ENCODE measurements at regions not wholly inside any gene's neighbourhood (a gene's known extent, or its start where the extent isn't known, plus 50 kb on each side); places are given as distances from the start of the nearest gene placed in this dataset.

GRCh38 chr5:164186550-164186949 is 681.1 kb downstream of the MAT2B start:
- ATAC-seq = no peak
- H3K4me1 ChIP-seq (ENCODE audit: control insufficient read depth in 2 of 2, insufficient read depth in 2 of 2, low read length in 2 of 2) = no peaks in the 10 kb centered on the region
- Mint-ChIP-seq H3K4me1 (no peaks in the 10 kb centered on the region), H3K4me3 (no peak overlapping the region), H3K27ac (no peak overlapping the region), H3K9me3 (peaks cover 0 to 14% (median 1%) of the 10 kb centered on the region in 11 donors), H3K27me3 (no peaks in the 10 kb centered on the region), H3K36me3 (no peaks in the 10 kb centered on the region)
- intact Hi-C loops (cut with micrococcal nuclease) = no loop called here
- DNase-seq = no peak
- no peaks in the 10 kb centered on the region for H3K9me3 ChIP-seq (ENCODE audit: control insufficient read depth in 2 of 3, low read length in 3 of 3)
- no peak overlapping the region for H3K27ac ChIP-seq (ENCODE audit: low read depth, low read length)
- H3K4me3 ChIP-seq (ENCODE audit: low read length) = no peak overlapping the region
- ChIA-PET POLR2A (no interaction called here), CTCF (no interaction called here)
- H3K27me3 ChIP-seq (ENCODE audit: control insufficient read depth in 2 of 2, insufficient read depth in 2 of 2, low read length in 2 of 2) = no peaks in the 10 kb centered on the region
- H3K36me3 ChIP-seq (ENCODE audit: control insufficient read depth in 2 of 3, insufficient read depth in 3 of 3, low read length in 3 of 3) = no peaks in the 10 kb centered on the region

GRCh38 chr5:164187785-164188184 is 682.4 kb downstream of the MAT2B start:
- DNase-seq (no peak), ATAC-seq (no peak)
- no peak overlapping the region for H3K4me3 Mint-ChIP-seq
- no peaks in the 10 kb centered on the region for H3K27me3 Mint-ChIP-seq
- no peaks in the 10 kb centered on the region for H3K36me3 Mint-ChIP-seq
- H3K4me1 ChIP-seq (ENCODE audit: control insufficient read depth in 2 of 2, insufficient read depth in 2 of 2, low read length in 2 of 2) = no peaks in the 10 kb centered on the region
- H3K27ac ChIP-seq (ENCODE audit: low read depth, low read length) = no peak overlapping the region
- no peaks in the 10 kb centered on the region for H3K4me1 Mint-ChIP-seq
- intact Hi-C loops (cut with micrococcal nuclease) = no loop called here
- ChIA-PET POLR2A (no interaction called here), CTCF (no interaction called here)
- no peak overlapping the region for H3K4me3 ChIP-seq (ENCODE audit: low read length)
- no peaks in the 10 kb centered on the region for H3K9me3 ChIP-seq (ENCODE audit: control insufficient read depth in 2 of 3, low read length in 3 of 3)
- H3K27ac Mint-ChIP-seq = no peak overlapping the region
- peaks cover 0 to 11% (median 0%) of the 10 kb centered on the region in 11 donors for H3K9me3 Mint-ChIP-seq
- no peaks in the 10 kb centered on the region for H3K36me3 ChIP-seq (ENCODE audit: control insufficient read depth in 2 of 3, insufficient read depth in 3 of 3, low read length in 3 of 3)
- H3K27me3 ChIP-seq (ENCODE audit: control insufficient read depth in 2 of 2, insufficient read depth in 2 of 2, low read length in 2 of 2) = no peaks in the 10 kb centered on the region

- H3K4me3 Mint-ChIP-seq = no peak overlapping the region
- intact Hi-C loops (cut with micrococcal nuclease) = no loop called here
- no peak for ATAC-seq
- POLR2A ChIA-PET = no interaction called here
- H3K4me1 Mint-ChIP-seq = no peaks in the 10 kb centered on the region
- H3K4me3 ChIP-seq (ENCODE audit: low read length) = no peak overlapping the region
- H3K36me3 Mint-ChIP-seq = no peaks in the 10 kb centered on the region
- CTCF ChIA-PET = no interaction called here
- H3K9me3 ChIP-seq (ENCODE audit: control insufficient read depth in 2 of 3, low read length in 3 of 3) = no peaks in the 10 kb centered on the region
- no peaks in the 10 kb centered on the region for H3K36me3 ChIP-seq (ENCODE audit: control insufficient read depth in 2 of 3, insufficient read depth in 3 of 3, low read length in 3 of 3)
- H3K9me3 Mint-ChIP-seq = peaks cover 0 to 11% (median 0%) of the 10 kb centered on the region in 11 donors
- no peak for DNase-seq
- H3K27me3 Mint-ChIP-seq = no peaks in the 10 kb centered on the region
- H3K4me1 ChIP-seq (ENCODE audit: control insufficient read depth in 2 of 2, insufficient read depth in 2 of 2, low read length in 2 of 2) = no peaks in the 10 kb centered on the region
- H3K27ac ChIP-seq (ENCODE audit: low read depth, low read length) = no peak overlapping the region
- no peak overlapping the region for H3K27ac Mint-ChIP-seq
- H3K27me3 ChIP-seq (ENCODE audit: control insufficient read depth in 2 of 2, insufficient read depth in 2 of 2, low read length in 2 of 2) = no peaks in the 10 kb centered on the region
Observed at GRCh38 chr5:164188733-164189148, 683.3 kb downstream of the MAT2B start.

GRCh38 chr5:164191240-164191639 is 685.8 kb downstream of the MAT2B start:
- POLR2A ChIA-PET = no interaction called here
- CTCF ChIA-PET = no interaction called here
- DNase-seq = no peak
- peaks cover 0 to 13% (median 0%) of the 10 kb centered on the region in 11 donors for H3K9me3 Mint-ChIP-seq
- H3K4me3 Mint-ChIP-seq = no peak overlapping the region
- no peaks in the 10 kb centered on the region for H3K4me1 ChIP-seq (ENCODE audit: control insufficient read depth in 2 of 2, insufficient read depth in 2 of 2, low read length in 2 of 2)
- no peaks in the 10 kb centered on the region for H3K36me3 ChIP-seq (ENCODE audit: control insufficient read depth in 2 of 3, insufficient read depth in 3 of 3, low read length in 3 of 3)
- no peaks in the 10 kb centered on the region for H3K9me3 ChIP-seq (ENCODE audit: control insufficient read depth in 2 of 3, low read length in 3 of 3)
- intact Hi-C loops (cut with micrococcal nuclease) = no loop called here
- no peaks in the 10 kb centered on the region for H3K36me3 Mint-ChIP-seq
- H3K4me1 Mint-ChIP-seq = no peaks in the 10 kb centered on the region
- no peaks in the 10 kb centered on the region for H3K27me3 Mint-ChIP-seq
- no peak overlapping the region for H3K27ac ChIP-seq (ENCODE audit: low read depth, low read length)
- ATAC-seq = no peak
- no peak overlapping the region for H3K4me3 ChIP-seq (ENCODE audit: low read length)
- no peak overlapping the region for H3K27ac Mint-ChIP-seq
- H3K27me3 ChIP-seq (ENCODE audit: control insufficient read depth in 2 of 2, insufficient read depth in 2 of 2, low read length in 2 of 2) = no peaks in the 10 kb centered on the region

GRCh38 chr5:164202338-164202737 is 696.9 kb downstream of the MAT2B start:
- Histone ChIP-seq H3K4me3 (ENCODE audit: low read length) (no peak overlapping the region), H3K9me3 (ENCODE audit: control insufficient read depth in 2 of 3, low read length in 3 of 3) (no peaks in the 10 kb centered on the region), H3K27ac (ENCODE audit: low read depth, low read length) (no peak overlapping the region), H3K27me3 (ENCODE audit: control insufficient read depth in 2 of 2, insufficient read depth in 2 of 2, low read length in 2 of 2) (no peaks in the 10 kb centered on the region), H3K36me3 (ENCODE audit: control insufficient read depth in 2 of 3, insufficient read depth in 3 of 3, low read length in 3 of 3) (no peaks in the 10 kb centered on the region), H3K4me1 (ENCODE audit: control insufficient read depth in 2 of 2, insufficient read depth in 2 of 2, low read length in 2 of 2) (no peaks in the 10 kb centered on the region)
- Mint-ChIP-seq H3K27me3 (no peaks in the 10 kb centered on the region), H3K36me3 (no peaks in the 10 kb centered on the region), H3K27ac (no peak overlapping the region), H3K4me3 (no peak overlapping the region), H3K4me1 (no peaks in the 10 kb centered on the region), H3K9me3 (peaks cover 0 to 5% (median 0%) of the 10 kb centered on the region in 11 donors)
- ATAC-seq (no peak), DNase-seq (no peak)
- CTCF ChIA-PET = no interaction called here
- POLR2A ChIA-PET = no interaction called here
- intact Hi-C loops (cut with micrococcal nuclease) = no loop called here

- H3K36me3 Mint-ChIP-seq = no peaks in the 10 kb centered on the region
- ATAC-seq = no peak
- Histone ChIP-seq H3K4me3 (ENCODE audit: low read length) (no peak overlapping the region), H3K4me1 (ENCODE audit: control insufficient read depth in 2 of 2, insufficient read depth in 2 of 2, low read length in 2 of 2) (no peaks in the 10 kb centered on the region), H3K36me3 (ENCODE audit: control insufficient read depth in 2 of 3, insufficient read depth in 3 of 3, low read length in 3 of 3) (no peaks in the 10 kb centered on the region), H3K27me3 (ENCODE audit: control insufficient read depth in 2 of 2, insufficient read depth in 2 of 2, low read length in 2 of 2) (no peaks in the 10 kb centered on the region), H3K9me3 (ENCODE audit: control insufficient read depth in 2 of 3, low read length in 3 of 3) (no peaks in the 10 kb centered on the region), H3K27ac (ENCODE audit: low read depth, low read length) (no peak overlapping the region)
- no peaks in the 10 kb centered on the region for H3K27me3 Mint-ChIP-seq
- intact Hi-C loops (cut with micrococcal nuclease) = no loop called here
- H3K9me3 Mint-ChIP-seq = peaks cover 0 to 5% (median 0%) of the 10 kb centered on the region in 11 donors
- CTCF ChIA-PET = no interaction called here
- no peaks in the 10 kb centered on the region for H3K4me1 Mint-ChIP-seq
- no peak for DNase-seq
- no peak overlapping the region for H3K4me3 Mint-ChIP-seq
- no peak overlapping the region for H3K27ac Mint-ChIP-seq
- POLR2A ChIA-PET = no interaction called here
Observed at GRCh38 chr5:164203581-164204225, 698.3 kb downstream of the MAT2B start.

GRCh38 chr5:164204338-164204946 is 699.0 kb downstream of the MAT2B start:
- ChIA-PET POLR2A (no interaction called here), CTCF (no interaction called here)
- Mint-ChIP-seq H3K4me3 (no peak overlapping the region), H3K27me3 (no peaks in the 10 kb centered on the region), H3K9me3 (peaks cover 0 to 4% (median 0%) of the 10 kb centered on the region in 11 donors), H3K4me1 (no peaks in the 10 kb centered on the region), H3K27ac (no peak overlapping the region), H3K36me3 (no peaks in the 10 kb centered on the region)
- Histone ChIP-seq H3K9me3 (ENCODE audit: control insufficient read depth in 2 of 3, low read length in 3 of 3) (no peaks in the 10 kb centered on the region), H3K4me3 (ENCODE audit: low read length) (no peak overlapping the region), H3K27me3 (ENCODE audit: control insufficient read depth in 2 of 2, insufficient read depth in 2 of 2, low read length in 2 of 2) (no peaks in the 10 kb centered on the region), H3K4me1 (ENCODE audit: control insufficient read depth in 2 of 2, insufficient read depth in 2 of 2, low read length in 2 of 2) (no peaks in the 10 kb centered on the region), H3K36me3 (ENCODE audit: control insufficient read depth in 2 of 3, insufficient read depth in 3 of 3, low read length in 3 of 3) (no peaks in the 10 kb centered on the region), H3K27ac (ENCODE audit: low read depth, low read length) (no peak overlapping the region)
- no peak for ATAC-seq
- intact Hi-C loops (cut with micrococcal nuclease) = no loop called here
- no peak for DNase-seq

Measured in naive thymus-derived CD4-positive, alpha-beta T cell (primary cell).